GM10248 (cell line): ENCODE measurements at regions not wholly inside any gene's neighbourhood (a gene's known extent, or its start where the extent isn't known, plus 50 kb on each side); places are given as distances from the start of the nearest gene placed in this dataset.

Experiments used
- CTCF ChIA-PET: fragments of 300-600 bp; sonication (Branson Sonifier 250); formaldehyde crosslinking; extraction: SDS; loops from one replicate; lab custom pipeline; 2021; ENCODE audit warnings: antibody characterized with exemption; lab: Yijun Ruan, JAX
- POLR2A ChIA-PET: fragments of 350-650 bp; sonication (Branson Sonifier 250); formaldehyde crosslinking; extraction: SDS; loops from one replicate; lab custom pipeline; 2020; ENCODE audit warnings: antibody characterized with exemption; lab: Yijun Ruan, JAX
- DNase-seq: peaks from one replicate; pipeline ENCODE4 v3.0.0; 2012; ENCODE audit errors: extremely low spot score
- CTCF ChIP-seq: IDR thresholded peaks from 2 replicates; pipeline ENCODE4 v1.5.1; 2012; ENCODE audit warnings: mild to moderate bottlenecking, low read depth; ENCODE audit errors: extremely low read depth, missing control alignments, control extremely low read depth

GRCh38 chr5:107290780-107291398 is 379.8 kb downstream of the EFNA5 start:
- ChIA-PET CTCF (interaction anchor here (0.7 kb wide), 1 partner anchor 282 kb away, joined by 4 read pairs; no protein-coding TSS in a partner anchor), POLR2A (no interaction called here)
- no peak for TF ChIP-seq CTCF
- DNase-seq: no peak

- TF ChIP-seq CTCF: no peak
- peak; percentile 55 for DNase-seq
- CTCF ChIA-PET: interaction anchor here (1.6 to 2.9 kb wide), 2 partner anchors 15 to 41 kb away, joined by 3 to 8 read pairs; no protein-coding TSS in a partner anchor
Measured at GRCh38 chr5:107289030-107289714, 381.6 kb downstream of the EFNA5 start.

GRCh38 chr5:107286447-107287098 is 384.2 kb downstream of the EFNA5 start:
- no peak for TF ChIP-seq CTCF
- DNase-seq: no peak
- ChIA-PET POLR2A (no interaction called here), CTCF (interaction anchor here (0.7 to 2.9 kb wide), 3 partner anchors 10 to 39 kb away, joined by 3 to 8 read pairs (median 3); no protein-coding TSS in a partner anchor)

More at GRCh38 chr5:107289030-107289714, 381.6 kb downstream of the EFNA5 start:
- POLR2A ChIA-PET: no interaction called here

GRCh38 chr5:107285772-107286171 is 385.0 kb downstream of the EFNA5 start:
- no peak for DNase-seq
- ChIA-PET CTCF (interaction anchor here (1.5 to 1.7 kb wide), 3 partner anchors 11 to 16 kb away, joined by 3 to 4 read pairs (median 3); no protein-coding TSS in a partner anchor), POLR2A (no interaction called here)
- no peak for TF ChIP-seq CTCF

- ChIA-PET POLR2A (no interaction called here), CTCF (interaction anchor here (0.7 to 1.7 kb wide), 4 partner anchors 12 to 79 kb away, joined by 3 to 4 read pairs (median 4); no protein-coding TSS in a partner anchor)
- DNase-seq: no peak
- TF ChIP-seq CTCF: no peak
Measured at GRCh38 chr5:107284822-107285525, 385.8 kb downstream of the EFNA5 start.

GRCh38 chr5:107282061-107282460 is 388.7 kb downstream of the EFNA5 start:
- CTCF ChIA-PET: no interaction called here
- TF ChIP-seq CTCF: no peak
- POLR2A ChIA-PET: no interaction called here
- DNase-seq: no peak
